ENCODE measurements at regions not wholly inside any gene's neighbourhood (a gene's known extent, or its start where the extent isn't known, plus 50 kb on each side); places are given as distances from the start of the nearest gene placed in this dataset.

DNA sequence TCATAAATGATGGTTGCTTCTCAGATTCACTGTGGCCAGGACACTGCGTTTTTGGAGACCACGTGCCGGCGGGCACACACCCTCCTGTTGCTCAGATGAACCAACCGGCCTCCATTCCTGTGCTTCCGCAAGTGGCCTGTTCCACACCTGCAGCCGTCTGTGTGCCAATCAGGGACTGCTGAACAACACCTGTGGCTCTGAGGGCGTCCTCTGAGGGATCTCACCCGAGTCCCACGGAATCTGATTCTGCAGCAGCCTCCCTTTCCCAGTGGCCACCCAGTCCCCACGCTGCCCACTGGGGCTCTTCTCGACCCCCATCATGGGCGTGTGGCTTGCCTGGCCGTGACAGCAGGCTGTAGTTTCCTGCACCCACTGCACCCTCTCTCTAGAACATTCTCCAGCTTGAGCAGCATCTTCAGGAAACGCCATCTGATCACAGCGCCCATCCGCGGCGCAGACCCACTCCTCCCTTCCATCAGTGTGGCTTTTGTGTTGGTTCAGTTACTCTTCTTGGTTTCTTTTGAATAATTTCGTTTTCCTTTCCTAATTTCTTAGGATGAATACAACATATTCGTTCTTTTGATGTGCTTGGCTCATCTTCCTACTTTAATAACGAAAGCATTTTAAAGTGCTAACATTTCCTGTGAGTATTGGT is 65.1 kb upstream of the SLC22A11 start:
- ATAC-seq: no peak
- no peak for DNase-seq

DNA sequence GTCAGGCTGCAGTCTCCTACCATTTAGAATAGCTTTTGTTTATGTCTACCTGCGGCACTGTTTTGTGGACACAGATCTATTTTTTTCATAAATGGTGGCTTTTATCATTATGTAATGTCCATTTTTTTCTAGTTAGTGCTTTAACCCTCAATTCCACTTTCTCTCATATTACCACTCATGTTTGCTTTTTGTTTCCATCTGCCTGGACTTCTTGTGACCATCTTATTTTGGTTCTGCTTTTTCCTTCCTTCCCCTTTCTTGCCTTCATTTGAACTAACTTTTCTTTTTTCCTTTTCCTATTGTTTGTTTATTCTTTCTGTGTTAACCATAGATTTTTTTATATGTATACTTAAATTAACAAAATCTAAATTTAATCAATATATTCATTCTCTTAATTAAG is 63.2 kb upstream of the SLC22A11 start:
- intact Hi-C loops (cut with micrococcal nuclease): no loop called here
- ATAC-seq (no peak), DNase-seq (no peak)

More for the DNA sequence above, 65.1 kb upstream of the SLC22A11 start:
- intact Hi-C loops (cut with micrococcal nuclease): no loop called here

DNA sequence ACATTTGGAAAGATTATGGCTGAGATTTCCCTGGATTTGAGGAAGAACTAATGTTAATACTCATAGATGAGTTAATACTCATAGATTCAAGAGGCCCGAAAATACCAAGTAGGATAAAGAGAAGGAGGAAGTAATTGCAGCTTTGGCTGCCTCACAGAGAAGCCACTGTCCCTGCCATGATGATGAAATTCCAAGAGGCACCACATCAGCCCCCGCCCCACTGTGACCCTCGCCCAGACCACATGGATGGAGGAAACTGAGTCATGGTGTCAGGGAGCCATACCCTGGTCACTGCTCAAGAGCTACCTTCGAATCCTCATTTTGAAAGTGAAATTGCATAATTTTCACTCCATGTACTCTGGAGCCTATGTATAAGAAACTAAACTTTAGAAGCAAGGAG is 57.6 kb upstream of the SLC22A11 start:
- no peak for DNase-seq
- ATAC-seq: no peak
- intact Hi-C loops (cut with micrococcal nuclease): no loop called here

DNA sequence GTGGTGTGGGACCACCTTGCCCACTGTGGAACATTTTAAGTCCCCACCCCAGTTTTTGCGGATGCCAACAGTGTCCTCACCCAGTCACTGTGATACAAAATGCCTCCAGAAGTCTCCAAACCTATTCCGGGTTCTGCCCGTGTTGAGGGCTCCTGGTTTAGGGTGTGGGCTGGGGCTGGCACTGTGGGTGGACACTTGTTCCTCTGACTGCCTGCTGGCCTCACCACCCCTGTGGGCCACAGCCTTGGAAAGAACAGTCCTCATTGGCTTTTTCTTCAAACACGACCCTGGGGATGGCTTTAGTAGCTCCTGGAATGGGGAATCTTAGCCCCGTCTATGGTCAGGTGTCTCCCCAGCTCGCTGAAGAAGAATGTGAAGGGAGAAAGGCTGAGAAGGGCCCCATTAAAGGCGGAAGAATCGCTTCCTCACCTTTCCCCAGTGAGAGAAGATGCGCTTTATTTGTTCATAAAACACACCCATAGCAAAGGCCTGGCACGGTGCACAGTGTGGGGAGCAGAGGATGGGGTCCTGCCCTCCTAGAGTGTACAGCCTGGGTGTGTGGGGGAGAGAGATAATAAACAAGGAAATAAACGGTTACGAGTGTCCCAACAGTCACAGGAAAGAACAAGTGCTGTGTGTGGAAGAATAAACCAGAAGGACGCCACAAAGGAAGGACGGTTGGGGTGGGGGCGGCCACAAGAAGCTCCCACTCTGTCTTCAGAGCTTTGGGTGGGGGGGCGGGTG is 56.3 kb upstream of the SLC22A11 start:
- intact Hi-C loops (cut with micrococcal nuclease): no loop called here

DNA sequence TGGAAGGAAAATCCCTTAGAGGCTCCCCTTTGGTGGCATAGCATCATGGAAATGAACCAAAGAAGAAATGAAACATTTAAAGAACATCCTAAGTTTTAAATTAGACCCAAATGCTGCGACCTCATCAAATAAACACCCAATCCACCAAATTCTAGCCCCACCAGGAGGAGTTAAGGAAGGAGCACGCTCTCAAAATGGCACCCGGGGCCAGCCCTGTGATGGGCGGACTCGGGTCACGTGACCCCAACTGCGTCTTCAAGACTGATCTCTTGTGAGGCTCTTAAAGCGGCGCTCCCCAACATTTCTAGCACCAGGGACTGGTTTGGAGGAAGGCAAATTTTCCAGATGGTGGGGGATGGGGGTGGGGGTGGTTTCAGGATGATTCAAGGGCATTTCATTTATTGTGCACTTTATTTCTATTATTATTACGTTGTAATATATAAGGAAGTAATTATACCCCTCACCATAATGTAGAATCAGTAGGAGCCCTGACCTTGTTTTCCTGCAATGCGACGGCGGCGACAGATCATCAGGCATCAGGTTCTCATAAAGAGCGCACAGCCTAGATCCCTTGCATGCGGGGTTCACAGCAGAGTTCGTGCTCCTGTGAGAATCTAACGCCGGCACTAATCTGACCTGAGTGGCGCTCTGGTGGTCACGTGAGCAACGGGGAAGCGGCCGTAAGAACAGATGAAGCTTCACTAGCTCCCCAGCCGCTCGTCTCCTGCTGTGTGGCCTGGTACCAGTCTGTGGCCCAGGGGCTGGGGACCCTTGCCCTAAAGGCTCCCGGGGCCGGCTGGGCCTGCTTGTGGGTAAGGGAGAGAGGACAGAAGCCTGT is 55.3 kb upstream of the SLC22A11 start:
- no peak for DNase-seq
- no peak for ATAC-seq
- intact Hi-C loops (cut with micrococcal nuclease): no loop called here

More for the DNA sequence above, 56.3 kb upstream of the SLC22A11 start:
- DNase-seq (no peak), ATAC-seq (no peak)

DNA sequence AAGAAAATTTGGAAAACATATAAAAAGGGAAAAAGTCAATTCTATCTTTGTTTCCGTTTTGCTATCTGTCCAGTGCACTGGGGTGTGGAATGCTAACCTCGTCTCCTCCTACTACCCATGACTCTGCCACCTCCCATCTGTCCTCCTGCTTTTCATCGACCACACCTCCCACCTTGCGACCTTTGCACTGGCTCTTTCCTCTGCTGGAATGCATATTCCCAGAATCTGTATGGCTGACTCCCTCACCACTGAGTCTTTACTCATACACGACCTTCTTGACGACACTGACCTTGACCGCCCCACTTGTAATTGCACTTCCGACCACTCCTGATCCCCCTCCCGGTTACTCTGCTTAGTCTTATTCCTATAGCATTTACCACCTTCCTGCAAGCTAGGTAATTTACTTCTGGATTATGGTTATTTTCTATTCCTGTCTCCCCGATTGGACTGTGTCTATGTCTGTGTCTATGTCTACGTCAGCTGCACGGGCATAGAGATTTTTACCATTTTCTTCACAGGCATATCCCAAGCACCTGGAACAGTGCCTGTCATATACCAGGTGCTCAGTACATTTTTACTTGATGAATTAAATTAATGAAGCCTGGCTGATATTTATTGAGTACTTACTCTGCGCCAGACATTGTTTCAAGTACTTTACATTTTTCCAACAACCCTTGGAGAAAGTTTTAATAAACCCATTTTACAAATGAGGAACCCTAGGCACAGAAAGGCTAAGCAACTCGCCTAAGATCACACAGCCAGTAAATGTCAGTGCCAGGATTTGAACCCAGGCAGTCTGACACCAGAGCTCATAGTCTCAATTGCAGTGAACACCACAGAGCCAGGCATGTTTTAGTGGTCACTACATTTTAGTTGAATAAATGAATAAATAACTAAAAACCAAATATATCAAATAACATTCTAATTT is 54.0 kb upstream of the SLC22A11 start:
- intact Hi-C loops (cut with micrococcal nuclease): no loop called here
- ATAC-seq: no peak

DNA sequence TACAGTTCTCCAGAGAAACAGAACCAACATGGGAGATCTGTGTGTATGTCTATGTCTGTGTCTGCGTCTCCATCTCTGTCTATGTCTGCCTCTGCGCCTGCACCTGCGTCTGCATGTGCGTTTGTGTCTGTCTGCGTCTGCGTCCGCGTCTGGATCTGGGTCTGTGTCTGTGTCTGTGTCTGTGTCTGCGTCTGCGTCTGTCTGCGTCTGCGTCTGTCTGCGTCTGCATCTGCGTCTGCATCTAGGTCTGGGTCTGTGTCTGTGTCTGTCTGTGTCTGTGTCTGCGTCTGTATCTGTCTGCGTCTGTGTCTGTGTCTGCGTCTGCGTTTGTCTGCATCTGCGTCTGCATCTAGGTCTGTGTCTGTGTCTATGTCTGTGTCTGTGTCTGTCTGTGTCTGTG is 53.1 kb upstream of the SLC22A11 start:
- DNase-seq: no peak
- intact Hi-C loops (cut with micrococcal nuclease): no loop called here
- no peak for ATAC-seq

More for the DNA sequence above, 54.0 kb upstream of the SLC22A11 start:
- no peak for DNase-seq

DNA sequence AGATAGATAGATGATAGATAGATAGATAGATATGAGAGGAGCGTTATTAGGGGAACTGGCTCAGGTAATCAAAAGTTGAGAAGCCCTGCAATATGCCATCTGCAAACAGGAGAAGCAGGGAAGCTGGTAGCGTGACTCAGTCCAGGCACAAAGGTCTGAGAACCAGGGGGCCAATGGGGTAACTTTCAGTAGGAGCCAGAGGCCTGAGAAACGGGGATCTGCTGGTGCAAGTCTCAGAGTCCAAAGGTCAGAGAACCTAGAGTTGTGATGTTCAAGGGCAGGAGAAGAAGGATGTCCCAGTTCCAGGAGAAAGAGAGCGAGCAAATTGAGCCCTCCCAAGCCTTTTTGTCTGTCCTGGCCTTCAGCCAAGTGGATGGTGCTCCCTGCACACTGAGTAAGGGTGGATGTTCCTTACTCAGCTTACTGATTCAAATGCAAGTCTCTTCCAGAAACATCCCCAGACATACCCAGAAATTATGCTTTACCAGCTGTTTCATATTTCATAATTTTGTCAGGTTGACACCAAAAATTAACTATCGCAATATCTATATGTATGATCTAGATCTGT is 52.5 kb upstream of the SLC22A11 start:
- DNase-seq (no peak), ATAC-seq (no peak)
- intact Hi-C loops (cut with micrococcal nuclease): no loop called here

DNA sequence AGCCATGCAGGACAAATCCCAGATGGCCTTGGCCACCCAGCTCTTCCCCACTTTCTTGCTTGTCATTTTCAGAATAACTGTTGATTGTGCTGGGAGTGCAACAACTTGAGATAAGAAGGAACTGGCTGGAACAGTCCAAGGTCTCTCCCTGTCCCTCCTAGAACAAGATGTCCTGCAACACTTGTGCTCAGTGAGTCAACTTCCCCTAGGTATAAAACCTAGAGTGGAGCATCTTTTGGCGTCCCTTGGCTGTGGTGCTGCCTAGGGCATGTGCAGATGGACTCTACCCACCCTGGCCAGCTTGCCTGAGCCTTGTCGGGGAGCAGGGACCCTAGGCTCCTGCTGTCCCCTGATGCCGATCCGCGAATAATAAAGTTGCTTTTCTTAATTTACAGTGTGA is 50.7 kb upstream of the SLC22A11 start:
- intact Hi-C loops (cut with micrococcal nuclease): no loop called here
- DNase-seq (no peak), ATAC-seq (no peak)
